HG02763 (cell line): ENCODE measurements at regions not wholly inside any gene's neighbourhood (a gene's known extent, or its start where the extent isn't known, plus 50 kb on each side); places are given as distances from the start of the nearest gene placed in this dataset.
"Not testable (repeated sequence)": the region's sequence is repeated elsewhere in the genome, so short reads cannot be mapped to it uniquely, and the experiment has no call there.

Experiments used
- ATAC-seq: cut with Tn5 transposase; IDR thresholded peaks from one replicate; pipeline ENCODE4 v1.9.1; 2021; ENCODE audit warnings: mild to moderate bottlenecking, moderate library complexity; ENCODE audit not compliant: unreplicated experiment

DNA sequence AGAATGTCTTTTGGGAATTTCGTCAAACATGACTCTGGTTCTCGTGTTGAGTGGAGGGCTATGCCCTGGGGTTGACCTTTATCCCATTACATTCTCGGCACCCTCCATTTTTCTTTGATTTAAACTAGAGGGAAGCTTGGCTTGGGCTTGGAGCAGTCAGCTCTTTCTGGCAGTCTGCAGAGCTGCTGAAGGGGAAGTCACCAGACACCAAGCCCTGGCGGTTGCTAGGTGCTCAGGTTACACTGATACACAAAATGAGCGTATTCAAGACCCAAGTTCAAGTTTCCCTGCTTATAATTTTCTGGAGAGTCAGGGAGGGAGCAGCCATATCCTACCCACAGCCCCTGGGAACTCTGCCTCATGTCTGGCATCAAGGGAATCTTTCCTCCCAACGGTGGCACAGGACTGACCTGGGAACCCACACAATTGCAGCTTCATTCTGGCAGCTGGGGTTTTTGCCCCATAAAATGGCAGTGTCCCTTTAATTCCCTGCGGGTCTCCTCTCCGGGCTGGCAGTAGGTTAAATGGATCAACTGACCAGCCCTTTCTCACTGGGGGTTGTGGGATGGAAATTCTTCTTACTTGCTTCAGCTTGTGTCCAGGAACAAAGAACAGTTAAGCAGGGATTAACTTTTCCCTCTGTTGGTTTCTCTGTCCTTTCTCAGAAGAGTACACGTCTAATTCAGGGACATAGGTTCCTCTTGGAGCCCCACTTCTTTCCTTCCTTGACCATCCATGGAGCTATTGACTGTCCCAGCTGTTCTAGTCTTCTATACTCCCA, 110.0 kb upstream of the DLG1 start:
- ATAC-seq: no peak

DNA sequence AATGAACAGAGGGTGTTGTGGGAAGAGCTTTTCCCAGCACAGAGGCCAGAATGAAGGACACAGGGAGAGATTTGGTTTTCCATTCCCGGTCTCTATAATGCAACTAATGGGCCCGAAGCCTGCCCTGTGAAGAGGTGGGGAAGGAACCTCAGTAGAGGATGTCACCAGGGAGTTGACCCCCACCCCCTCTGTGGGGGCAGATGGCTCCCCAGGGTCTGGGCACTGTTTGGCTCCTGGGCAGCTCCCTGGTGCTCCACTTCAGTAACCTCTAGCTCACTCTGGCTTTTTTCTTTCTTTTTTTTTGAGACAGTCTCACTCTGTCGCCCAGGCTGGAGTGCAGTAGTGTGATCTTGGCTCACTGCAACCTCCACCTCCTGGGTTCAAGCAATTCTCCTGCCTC, 109.1 kb upstream of the DLG1 start:
- ATAC-seq: no peak

DNA sequence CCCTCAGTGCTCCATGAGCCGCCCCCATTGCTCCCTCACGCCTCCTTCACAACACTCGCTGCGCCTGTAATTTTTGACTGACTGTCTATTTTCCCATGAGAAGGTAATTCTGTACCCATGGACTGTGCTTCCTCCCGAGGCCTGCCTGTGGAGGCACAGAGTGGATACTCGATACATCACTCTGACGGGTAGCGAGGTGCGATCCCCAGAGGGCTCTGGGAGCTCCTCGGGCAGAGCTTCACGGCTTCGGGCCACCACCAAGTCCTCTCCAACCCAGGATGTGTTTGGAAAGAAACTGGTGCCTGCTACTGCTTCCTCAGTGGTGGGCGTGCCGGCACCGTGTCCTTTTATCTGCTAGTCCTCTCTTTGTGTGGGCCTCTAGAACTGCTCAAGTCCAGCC, 108.6 kb upstream of the DLG1 start:
- no peak for ATAC-seq

DNA sequence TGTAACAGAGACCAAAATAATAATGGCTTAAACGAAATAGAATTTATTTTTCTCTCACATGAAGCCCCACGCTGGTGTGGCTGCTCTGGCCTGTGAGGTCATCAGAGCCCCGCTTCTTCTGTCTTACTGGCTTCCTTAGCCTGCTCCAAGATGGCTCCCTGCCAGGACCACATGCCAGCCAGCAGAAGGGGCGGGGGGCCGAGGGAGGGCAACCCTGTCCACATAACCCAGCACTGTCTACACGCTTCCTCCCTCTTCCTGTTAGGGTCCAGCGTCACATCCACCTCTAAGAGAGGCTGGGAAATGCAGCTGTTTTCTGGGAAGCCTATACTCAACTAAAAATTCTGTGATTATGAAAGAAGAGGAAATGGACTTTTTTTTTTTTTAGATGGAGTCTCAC, 107.9 kb upstream of the DLG1 start:
- ATAC-seq: no peak

DNA sequence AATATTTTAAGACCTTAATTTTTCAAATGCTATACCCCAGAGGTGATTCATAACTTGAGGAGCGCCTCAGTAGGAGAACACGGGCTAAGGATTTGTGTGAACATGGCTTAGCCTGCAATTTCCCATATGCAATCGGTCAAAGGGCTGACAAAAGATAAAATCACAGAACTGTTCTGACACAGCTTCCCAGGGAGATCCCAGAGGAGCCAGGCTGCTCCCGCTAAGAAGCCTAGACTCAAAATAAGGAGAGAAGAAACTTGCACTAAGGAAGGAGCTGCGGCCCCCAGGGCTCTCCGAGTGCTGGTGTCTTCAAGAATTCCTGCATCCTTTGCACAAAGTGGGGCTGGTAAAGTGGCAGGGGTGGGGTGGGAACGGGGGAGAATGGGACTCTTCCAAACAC, 106.3 kb upstream of the DLG1 start:
- ATAC-seq: no peak

DNA sequence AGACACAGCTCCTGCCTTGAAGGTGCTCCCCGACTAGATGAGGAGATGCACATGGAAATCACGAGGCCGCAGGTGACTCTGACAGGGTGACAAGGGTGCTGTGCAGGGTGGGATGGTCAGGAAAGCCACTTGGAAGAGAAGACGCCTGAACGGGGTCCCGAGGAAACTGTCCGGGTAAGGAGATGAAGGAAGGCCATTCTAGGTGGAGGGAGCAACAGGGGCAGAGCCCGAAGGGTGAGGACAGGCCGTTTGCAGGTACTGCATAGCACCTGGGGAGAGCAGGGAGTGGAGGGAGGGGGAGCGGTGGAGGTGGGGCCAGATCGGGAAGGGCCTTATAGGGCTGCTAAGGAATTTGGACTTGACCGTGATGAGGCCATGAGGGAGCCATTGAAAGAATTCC, 105.6 kb upstream of the DLG1 start:
- no peak for ATAC-seq

DNA sequence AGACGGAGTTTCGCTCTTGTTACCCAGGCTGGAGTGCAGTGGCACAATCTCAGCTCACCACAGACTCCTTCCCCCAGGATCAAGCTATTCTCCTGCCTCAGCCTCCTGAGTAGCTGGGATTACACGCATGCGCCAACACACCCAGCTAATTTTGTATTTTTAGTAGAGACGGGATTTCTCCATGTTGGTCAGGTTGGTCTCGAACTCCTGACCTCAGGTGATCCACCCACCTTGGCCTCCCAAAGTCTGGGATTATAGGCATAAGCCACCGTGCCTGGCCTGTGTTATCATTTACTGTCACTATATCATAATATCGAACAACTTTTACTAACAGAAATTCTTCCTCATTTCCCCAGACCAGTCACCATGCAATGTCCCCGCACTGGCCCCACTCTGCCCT, 104.0 kb upstream of the DLG1 start:
- ATAC-seq: not testable (repeated sequence)

DNA sequence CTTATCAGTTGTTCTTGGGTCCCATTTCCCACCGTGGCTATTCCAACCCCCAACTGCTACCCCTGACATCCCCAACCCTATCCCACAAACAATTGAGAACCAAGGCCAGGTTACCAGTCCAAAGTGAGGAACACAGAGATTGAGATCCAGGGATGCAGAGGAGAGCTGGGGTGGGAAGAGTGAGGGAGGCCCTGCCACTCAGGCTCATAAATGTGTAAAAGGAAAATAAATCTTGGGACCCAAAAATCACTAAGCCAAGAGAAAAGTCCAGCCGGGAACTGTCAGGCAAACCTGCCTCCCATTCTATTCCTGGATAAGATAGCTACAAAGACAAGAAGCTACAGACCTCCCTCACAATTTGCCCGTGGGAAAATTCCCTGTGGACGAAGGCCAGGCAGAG, 101.1 kb upstream of the DLG1 start:
- ATAC-seq: no peak

DNA sequence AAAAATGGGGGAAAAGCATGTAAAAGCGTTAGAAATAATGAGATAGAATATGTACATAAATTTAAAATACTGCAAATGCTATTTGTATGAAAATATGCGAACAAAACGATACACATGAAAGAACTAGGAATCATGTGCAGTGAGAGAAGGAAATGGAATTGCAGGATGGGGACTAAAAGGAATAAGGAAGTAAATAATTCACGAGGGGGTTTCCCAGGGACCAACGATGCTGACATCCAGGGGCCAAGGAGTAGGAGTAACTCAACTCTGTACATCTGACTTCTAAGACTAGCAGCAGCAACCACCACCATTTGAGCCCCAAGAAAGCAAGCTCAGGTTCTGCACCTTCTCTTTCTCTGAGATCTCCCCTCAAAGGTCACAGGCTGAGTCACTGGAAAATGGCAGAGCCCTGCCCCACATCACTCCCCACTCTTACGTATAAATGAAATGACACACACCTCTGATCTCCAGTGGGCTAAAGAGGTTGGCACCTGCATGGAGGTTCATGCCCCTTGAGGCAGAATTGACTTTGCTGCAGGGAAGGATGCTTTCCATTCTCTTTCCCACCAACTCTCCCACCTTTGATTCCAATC, 100.0 kb upstream of the DLG1 start:
- no peak for ATAC-seq

DNA sequence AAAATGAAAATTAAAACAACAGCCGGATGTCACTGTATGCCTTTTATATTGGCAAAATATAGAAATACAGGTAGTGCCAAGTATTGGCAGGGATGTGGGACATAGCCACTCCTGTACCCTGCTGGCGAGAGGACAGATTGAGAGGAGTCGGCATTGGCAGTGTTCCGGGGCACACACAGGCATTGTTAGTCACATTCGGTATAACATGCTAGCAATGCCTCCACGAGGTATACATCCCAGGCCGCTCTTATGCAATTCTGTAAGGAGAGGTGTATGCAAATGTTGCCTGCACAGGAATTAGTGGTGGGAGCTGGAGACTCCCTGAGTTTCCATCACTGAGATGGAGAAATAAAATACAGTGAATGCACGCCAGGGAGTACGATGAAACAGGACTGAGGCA, 99.4 kb upstream of the DLG1 start:
- no peak for ATAC-seq

DNA sequence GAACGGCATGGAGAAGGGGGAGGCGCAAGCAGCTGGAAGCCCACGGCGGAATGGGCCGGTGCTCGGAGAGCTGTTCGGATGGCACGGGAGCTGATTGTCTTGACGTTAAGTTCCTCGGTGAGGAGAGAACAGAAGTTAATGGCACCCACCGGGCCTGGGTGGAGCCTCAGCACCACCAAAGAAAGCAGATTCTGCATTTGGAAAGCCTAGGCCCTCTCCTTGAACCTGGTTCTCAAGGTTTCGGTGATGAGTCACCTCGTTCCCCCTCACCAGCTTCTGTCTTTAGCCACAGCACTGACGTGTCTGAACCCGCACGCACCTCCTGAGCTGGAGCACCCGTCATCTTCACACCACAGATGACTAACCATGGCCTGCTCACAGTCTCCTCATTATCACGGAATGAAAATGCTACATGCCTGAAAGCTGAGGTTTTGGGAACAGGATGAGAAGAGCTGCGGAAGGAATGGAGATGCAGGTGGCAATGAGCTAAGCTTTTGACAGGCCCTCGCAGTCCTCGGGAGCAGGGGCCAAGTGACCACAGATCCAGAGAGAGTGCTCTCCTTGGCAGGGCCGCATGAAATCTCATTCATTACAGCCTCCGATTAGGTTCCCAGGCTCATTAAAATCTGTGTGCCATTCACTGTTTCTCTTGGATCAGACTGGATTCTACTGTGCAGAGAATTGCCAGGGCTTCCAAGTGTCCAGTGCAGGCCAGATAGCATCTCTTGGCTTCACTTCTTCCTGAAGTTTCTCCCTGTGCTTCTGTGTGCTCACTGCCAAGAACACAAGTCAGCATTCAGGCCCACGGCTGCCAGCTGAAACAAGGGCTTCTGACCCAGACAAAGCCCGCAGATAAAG, 96.3 kb upstream of the DLG1 start:
- ATAC-seq: peak; percentile 88

DNA sequence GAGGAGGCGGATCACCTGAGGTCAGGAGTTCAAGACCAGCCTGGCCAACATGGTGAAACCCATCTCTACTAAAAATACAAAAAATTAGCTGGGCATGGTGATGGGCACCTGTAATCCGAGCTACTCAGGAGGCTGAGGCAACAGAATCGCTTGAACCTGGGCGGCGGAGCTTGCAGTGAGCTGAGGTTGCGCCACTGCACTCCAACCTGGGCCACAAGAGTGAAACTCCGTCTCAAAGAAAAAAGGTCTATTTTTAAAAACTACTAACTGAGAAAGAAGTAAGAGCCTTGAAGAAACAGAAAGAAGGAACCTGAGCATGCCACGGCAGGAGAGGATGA, 95.7 kb upstream of the DLG1 start:
- ATAC-seq: not testable (repeated sequence)

DNA sequence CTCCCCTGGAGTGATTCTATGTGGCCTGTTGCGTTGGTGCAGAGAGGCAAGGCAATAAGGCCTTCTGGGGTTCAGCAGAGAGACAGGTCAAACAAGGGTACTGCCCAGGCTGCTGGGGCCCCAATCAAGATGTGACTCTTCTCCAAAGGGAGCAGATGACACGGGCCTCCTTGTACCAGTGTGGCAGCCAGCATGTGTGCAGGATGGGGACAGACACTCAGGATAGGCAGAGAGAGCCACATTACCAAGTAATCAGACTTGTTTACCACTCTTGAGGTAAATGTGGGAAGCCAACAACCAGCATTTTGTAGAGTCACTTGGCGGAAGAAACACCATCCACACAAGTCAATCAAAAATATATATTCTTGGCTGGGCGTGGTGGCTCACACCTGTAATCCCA, 95.3 kb upstream of the DLG1 start:
- ATAC-seq: no peak

DNA sequence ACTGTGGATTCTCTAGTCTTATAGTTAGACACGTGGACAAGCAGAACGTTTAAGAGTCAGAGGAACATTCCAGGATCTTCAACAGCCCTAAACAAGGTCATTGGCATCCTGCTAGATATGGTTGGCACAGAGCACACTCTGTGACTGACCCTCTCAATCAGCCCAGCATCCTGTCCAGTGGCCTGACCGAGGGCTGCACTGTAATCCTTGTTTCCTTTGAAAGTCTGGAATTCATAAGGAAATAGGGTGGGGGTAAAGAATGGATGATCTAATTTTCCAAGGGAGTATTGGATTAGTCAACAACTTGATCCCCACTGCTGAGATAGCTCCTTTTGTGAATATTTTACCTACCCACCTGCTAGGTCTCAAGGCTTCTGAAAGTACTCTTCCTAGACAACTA, 94.5 kb upstream of the DLG1 start:
- no peak for ATAC-seq

DNA sequence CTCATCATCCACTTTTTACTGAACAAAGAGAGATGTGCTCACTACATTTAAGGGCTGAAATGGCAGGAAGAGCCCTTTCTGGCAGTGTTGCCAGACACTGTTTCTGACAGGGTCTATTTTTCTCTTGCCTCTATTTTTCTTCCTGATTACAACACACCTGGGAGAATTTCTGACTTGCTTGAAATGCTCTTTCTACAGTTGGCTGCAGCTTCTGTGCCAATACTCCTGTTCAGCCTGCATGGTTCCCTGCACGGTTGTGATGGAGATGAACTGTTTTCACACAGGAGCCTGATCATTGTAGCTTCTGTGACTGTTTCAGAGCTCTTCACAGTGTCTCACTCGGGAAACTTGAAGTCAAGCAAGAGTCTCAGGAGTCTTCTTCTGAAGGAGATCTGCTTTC, 83.0 kb upstream of the DLG1 start:
- ATAC-seq: no peak

DNA sequence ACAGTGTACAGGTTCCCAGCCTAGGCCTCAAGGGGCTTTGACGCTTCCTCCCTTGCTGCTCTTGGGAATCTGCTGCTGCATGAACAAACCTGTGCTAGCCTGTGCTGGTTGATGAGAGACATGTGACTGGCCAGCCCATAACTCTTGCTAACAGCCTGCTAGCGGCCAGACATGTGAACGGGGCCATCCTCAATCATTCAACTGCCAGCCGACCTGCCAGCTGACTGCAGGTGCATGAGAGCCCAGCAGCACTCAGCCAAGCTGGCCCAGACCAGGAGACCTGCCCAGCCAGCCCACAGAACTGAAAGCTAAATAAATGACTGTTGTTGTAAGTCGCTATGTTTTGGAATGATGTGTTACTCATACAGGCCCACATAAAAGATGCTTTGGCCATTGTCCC, 82.4 kb upstream of the DLG1 start:
- no peak for ATAC-seq

DNA sequence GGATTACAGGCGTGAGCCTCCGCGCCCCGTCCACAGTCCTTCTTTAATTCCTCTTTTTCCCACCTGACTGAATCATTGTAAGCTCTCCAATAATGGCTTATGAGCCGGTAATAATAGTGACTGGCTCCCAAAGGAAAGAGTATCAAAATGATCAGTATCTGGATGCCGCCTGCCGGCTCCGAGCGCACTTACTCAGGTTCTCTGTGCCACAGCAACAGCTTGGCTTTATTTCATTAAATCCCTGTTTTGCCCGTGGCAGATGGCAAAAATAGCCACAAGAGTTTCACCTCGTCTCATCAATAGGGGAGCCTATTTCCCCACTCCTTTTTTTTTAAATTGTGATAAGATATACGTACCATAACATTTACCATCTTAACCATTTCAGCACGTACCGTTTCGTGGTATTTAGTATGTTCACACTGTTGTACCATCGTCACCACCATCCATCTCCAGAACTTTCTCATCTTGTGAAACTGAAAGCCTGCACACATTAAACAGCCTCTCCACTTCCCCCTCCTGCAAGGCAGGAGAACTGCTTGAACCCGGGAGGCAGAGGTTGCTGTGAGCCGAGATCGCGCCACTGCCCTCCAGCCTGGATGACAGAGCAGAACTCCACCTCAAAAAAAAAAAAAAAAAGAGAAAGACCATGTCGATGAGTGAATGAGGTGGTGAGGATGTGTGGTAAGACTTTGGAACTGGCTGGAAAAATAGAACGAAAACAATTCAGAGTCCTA, 80.7 kb upstream of the DLG1 start:
- no peak for ATAC-seq

DNA sequence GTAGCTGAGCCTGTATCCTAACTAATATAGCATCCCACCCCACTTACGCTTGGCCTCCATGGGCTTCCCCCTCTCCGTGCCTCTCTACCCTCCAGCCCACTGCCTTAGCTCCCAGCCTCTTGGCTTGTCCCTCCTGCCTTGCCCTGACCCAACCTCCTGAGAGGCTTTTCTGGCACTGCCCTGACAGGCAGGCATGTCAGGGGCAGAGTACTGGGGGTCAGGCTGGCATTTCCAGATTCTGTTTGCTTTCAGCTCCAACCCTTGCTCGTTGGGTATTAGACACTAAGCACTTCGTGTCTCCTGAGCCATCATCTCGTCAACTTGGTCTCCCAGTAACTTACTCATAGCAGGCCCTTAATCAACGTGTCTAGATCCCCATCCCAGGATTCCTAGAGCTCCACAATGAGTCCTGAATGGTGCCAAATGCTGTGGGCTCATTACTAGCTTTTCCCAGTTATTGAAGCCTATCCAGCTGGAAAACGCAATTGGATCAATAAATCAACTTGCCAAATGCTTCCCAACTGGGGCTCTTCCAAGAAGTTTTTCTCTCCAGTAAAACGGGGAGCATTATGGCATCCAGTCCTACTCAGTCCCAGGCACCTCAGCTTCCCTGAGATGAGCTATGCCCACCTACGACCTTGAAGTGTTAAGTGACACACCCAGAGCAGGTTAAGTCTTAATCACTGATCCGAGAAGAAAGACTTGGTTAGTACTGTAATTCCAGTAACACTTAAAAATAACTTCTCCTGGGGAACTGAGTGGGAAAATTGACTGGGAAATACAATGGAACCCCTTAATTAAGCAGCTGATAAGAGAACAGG, 78.5 kb upstream of the DLG1 start:
- ATAC-seq: no peak

DNA sequence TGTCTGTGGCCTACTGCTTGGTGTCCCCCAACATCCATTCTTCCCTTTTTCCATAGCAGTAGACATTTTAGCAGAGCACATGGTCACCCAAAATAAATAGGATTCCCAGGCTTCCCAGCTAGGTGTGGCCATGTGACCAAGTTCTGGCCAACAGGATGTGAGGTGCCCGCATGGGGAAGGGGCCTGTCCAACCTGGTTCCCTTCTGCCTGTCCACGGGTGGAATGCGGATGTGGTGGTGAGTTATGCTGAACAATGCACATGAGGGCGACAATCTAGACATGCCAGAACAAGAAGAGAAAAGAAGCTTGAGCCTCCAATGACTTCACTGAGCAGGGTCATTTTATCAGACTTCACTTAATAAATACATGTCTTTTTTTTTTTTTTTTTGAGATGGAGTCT, 77.6 kb upstream of the DLG1 start:
- no peak for ATAC-seq

DNA sequence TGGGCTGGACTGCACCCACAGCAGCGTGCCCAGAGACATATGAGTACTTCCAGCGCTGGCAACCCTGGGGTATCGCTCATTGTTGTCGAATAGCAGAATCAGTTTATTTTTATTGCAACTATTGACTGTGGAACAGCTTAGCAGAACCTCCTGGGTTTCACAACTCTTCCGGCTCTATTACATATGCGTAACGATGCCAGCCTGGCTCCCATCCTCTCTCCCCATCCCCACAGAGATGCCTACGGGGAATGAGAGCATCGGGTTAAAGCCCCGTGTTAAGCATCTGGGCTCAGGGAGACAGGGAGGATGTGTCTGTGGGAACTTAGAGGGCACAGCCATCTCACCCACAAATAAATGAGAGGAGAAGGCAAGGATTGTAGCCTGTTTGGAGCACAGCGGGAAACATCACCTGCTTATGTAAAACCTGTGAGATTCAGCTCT, 76.6 kb upstream of the DLG1 start:
- ATAC-seq: no peak

DNA sequence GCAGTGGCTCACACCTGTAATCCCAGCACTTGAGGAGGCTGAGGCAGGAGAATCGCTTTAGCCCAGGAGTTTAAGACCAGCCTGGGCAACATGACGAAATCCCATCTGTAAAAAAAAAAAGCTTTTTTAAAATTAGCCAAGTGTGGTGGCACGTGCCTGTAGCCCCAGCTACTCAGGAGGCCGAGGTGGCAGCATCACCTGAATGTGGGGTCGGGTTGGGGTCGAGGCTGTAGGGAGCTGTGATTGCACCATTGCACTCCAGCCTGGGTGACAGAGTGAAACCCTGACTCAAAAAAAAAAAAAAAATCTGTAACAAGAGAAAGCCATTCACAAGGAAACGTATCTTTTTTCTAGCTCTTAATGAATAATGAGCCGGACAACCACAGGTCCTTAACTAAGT, 74.7 kb upstream of the DLG1 start:
- no peak for ATAC-seq
